ENCODE measurements at regions not wholly inside any gene's neighbourhood (a gene's known extent, or its start where the extent isn't known, plus 50 kb on each side); places are given as distances from the start of the nearest gene placed in this dataset.

DNA sequence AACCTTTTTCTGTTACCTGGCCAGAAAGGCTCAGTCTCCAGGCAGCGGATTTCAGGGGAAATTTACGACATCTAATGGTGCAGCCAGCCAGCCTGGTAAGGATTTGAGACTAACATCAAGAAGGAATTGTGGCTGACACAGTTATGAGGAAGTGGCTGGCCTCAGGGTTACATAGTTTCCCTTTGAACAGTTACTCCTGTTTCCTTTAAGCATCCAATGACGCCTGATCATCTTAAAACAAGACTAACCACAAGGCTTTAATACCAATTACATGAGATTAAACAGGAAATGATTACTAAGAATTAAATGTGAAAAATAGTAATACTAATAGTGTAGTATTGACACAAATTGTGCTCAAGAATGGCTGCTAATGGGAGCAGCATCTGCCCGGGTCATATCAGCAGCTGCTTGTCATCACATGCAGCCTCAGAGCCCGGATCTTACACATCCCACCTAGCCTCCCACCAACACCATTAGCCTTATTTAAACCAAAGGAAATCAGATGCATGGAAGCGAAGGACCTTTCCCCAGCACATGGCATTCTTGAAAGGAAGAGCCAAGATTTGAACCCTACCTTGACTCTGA lies 431.8 kb downstream of the PMP22 start:
- Mint-ChIP-seq H3K27me3 (peaks cover 0 to 10% (median 8%) of the 10 kb centered on the region in 3 donors), H3K4me1 (no peaks in the 10 kb centered on the region), H3K9me3 (peaks cover 0 to 6% (median 4%) of the 10 kb centered on the region in 7 donors), H3K4me3 (peak overlapping the region in 1 of 8 donors; percentile 15), H3K36me3 (no peaks in the 10 kb centered on the region), H3K27ac (no peak overlapping the region)
- DNase-seq (no peak), ATAC-seq (ENCODE audit: low read depth in 2 of 2) (no peak)

- Mint-ChIP-seq H3K27me3 (peaks cover 8 to 10% (median 9%) of the 10 kb centered on the region in 3 donors), H3K9me3 (peaks cover 0 to 6% (median 4%) of the 10 kb centered on the region in 7 donors), H3K4me1 (no peaks in the 10 kb centered on the region), H3K27ac (no peak overlapping the region), H3K36me3 (no peaks in the 10 kb centered on the region), H3K4me3 (no peak overlapping the region)
- ATAC-seq (ENCODE audit: low read depth in 2 of 2) (no peak), DNase-seq (no peak)
Observed at GRCh38 chr17:14831491-14831890, 433.6 kb downstream of the PMP22 start.

DNA sequence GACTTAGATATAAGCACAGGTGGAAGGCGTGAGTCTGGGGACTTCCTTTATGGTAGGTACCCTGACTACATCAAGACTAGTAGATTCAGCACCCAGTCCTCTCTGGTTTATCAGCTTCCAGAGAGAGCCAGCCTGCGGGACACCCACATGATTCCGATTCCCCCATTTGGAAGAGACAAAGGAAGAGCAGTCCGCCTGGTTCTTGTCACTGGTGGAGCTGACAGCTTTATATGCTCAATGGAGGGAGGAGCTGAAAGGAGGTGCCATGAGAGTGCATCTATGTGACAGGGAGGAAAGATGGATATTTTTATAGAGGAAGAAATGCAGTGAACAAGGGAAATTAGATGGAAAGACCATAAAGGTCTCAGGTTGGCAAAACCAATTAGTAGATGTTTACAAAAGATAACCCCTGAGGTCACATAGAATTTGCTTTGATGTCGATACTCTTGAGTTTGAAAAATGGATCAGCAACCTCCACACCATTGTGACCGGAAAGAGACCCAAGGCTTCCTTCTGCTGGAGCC lies 437.7 kb downstream of the PMP22 start:
- Mint-ChIP-seq H3K36me3 (peaks cover 6 to 9% of the 10 kb centered on the region in 2 donors), H3K4me3 (no peak overlapping the region), H3K9me3 (peaks cover 2 to 21% (median 11%) of the 10 kb centered on the region in 7 donors), H3K27ac (no peak overlapping the region), H3K27me3 (peaks cover 0 to 9% (median 5%) of the 10 kb centered on the region in 3 donors), H3K4me1 (no peaks in the 10 kb centered on the region)
- no peak for ATAC-seq (ENCODE audit: low read depth in 2 of 2)
- no peak for DNase-seq

- H3K9me3 Mint-ChIP-seq, result peaks cover 2 to 21% (median 11%) of the 10 kb centered on the region in 7 donors
- no peak overlapping the region for H3K27ac Mint-ChIP-seq
- H3K4me1 Mint-ChIP-seq, result no peaks in the 10 kb centered on the region
- ATAC-seq (ENCODE audit: low read depth in 2 of 2) (no peak), DNase-seq (no peak)
- peaks cover 6 to 9% of the 10 kb centered on the region in 2 donors for H3K36me3 Mint-ChIP-seq
- peaks cover 0 to 9% (median 5%) of the 10 kb centered on the region in 3 donors for H3K27me3 Mint-ChIP-seq
- H3K4me3 Mint-ChIP-seq, result no peak overlapping the region
Observed at GRCh38 chr17:14826358-14826757, 438.8 kb downstream of the PMP22 start.

DNA sequence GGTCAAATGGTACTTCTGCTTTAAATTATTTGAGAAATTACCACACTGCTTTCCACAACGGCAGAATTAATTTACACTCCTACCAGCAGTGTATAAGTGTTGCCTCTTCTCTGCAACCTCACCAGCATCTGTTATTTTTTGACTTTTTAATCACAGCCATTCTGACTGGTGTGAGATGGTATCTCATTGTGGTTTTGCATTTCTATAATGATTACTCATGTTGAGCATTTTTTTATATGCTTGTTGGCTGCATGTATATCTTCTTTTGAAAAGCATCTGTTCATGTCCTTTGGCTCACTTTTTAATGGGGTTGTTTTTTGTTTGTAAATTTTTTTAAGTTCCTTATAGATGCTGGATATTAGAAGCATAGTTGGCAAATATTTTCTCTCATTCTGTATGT lies 446.7 kb downstream of the PMP22 start:
- Mint-ChIP-seq H3K36me3 (no peaks in the 10 kb centered on the region), H3K4me3 (no peak overlapping the region), H3K27me3 (peaks cover 5 to 20% (median 19%) of the 10 kb centered on the region in 3 donors), H3K9me3 (peaks cover 0 to 6% (median 1%) of the 10 kb centered on the region in 7 donors), H3K4me1 (no peaks in the 10 kb centered on the region), H3K27ac (no peak overlapping the region)
- ATAC-seq (ENCODE audit: low read depth in 2 of 2), result no peak
- no peak for DNase-seq

DNA sequence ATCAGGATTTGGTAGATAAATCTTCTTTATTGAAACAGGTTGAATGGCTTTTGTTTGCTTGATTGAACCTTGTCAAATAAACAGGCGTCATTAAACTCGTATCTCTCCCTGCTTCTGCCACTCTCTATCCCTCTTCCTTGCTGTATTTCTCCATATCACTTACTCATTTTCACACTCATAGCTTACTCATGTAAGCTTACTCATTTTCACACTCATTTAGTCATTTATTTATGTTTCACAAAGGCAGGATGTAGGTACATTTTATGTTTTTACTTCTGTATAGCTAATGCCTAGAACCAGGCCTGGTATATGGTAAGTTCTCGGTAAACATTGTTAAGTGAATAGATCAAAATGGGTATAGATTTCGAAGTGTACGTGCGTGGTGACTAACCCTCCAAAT lies 450.0 kb downstream of the PMP22 start:
- H3K4me3 Mint-ChIP-seq, result no peak overlapping the region
- H3K4me1 Mint-ChIP-seq, result no peaks in the 10 kb centered on the region
- H3K36me3 Mint-ChIP-seq, result no peaks in the 10 kb centered on the region
- DNase-seq, result no peak
- H3K27me3 Mint-ChIP-seq, result peaks cover 7 to 25% (median 20%) of the 10 kb centered on the region in 3 donors
- peaks cover 0 to 10% (median 0%) of the 10 kb centered on the region in 7 donors for H3K9me3 Mint-ChIP-seq
- H3K27ac Mint-ChIP-seq, result no peak overlapping the region
- no peak for ATAC-seq (ENCODE audit: low read depth in 2 of 2)

GRCh38 chr17:14813649-14814370 lies 451.3 kb downstream of the PMP22 start:
- H3K27ac Mint-ChIP-seq, result no peak overlapping the region
- peaks cover 7 to 22% (median 20%) of the 10 kb centered on the region in 3 donors for H3K27me3 Mint-ChIP-seq
- H3K4me1 Mint-ChIP-seq, result no peaks in the 10 kb centered on the region
- peak; percentile 9 for DNase-seq
- H3K36me3 Mint-ChIP-seq, result no peaks in the 10 kb centered on the region
- no peak overlapping the region for H3K4me3 Mint-ChIP-seq
- ATAC-seq (ENCODE audit: low read depth in 2 of 2), result peak in 1 of 2 donors; percentile 21
- peaks cover 0 to 17% (median 4%) of the 10 kb centered on the region in 7 donors for H3K9me3 Mint-ChIP-seq

DNA sequence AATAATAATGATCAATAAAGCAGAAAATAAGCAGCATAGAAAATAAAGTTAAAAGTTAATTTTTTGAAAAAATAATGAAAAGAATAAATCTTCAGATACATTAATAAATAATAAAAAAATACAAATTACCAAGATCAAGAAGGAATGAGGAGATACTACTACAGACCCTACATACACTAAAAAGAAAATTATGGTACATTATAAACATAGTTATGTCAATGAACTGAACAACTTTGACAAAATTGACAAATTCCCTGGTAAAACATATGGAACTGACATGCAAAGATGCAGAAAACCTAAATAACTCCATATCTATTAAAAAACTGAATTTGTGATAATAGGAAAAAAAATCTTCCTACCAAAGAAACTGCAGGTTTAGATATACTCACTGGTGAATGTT lies 456.7 kb downstream of the PMP22 start:
- DNase-seq, result no peak
- Mint-ChIP-seq H3K27ac (no peak overlapping the region), H3K4me3 (no peak overlapping the region), H3K27me3 (peaks cover 8 to 21% (median 10%) of the 10 kb centered on the region in 3 donors), H3K9me3 (peaks cover 4 to 27% (median 15%) of the 10 kb centered on the region in 7 donors), H3K36me3 (peaks cover 0 to 9% of the 10 kb centered on the region in 2 donors), H3K4me1 (no peaks in the 10 kb centered on the region)
- no peak for ATAC-seq (ENCODE audit: low read depth in 2 of 2)

DNA sequence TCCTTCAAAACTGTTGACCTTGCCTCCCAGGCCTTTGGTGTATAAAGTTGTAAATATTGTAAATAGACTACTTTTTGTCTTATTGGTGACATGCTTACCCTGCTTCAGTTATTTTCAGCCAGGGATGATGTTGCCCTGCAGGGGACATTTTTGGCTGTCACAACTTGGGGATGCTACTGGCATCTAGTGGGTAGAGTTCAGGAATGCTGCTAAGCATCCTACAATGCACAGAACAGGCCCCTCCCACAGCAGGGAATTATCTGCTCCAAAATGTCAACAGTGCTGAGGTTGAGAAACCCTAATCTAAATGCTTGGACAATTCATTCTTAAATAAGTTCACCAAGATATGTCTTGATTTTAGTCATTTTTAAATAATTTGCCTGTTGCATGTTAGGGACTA lies 459.8 kb downstream of the PMP22 start:
- H3K9me3 Mint-ChIP-seq, result peaks cover 5 to 31% (median 15%) of the 10 kb centered on the region in 7 donors

GRCh38 chr17:14803826-14804225 lies 461.3 kb downstream of the PMP22 start:
- no peaks in the 10 kb centered on the region for H3K4me1 Mint-ChIP-seq
- peaks cover 5 to 27% (median 13%) of the 10 kb centered on the region in 7 donors for H3K9me3 Mint-ChIP-seq
- H3K27ac Mint-ChIP-seq, result no peak overlapping the region
- no peak overlapping the region for H3K4me3 Mint-ChIP-seq
- H3K27me3 Mint-ChIP-seq, result peaks cover 25 to 33% (median 27%) of the 10 kb centered on the region in 3 donors
- H3K36me3 Mint-ChIP-seq, result peaks cover 0 to 18% of the 10 kb centered on the region in 2 donors
- DNase-seq, result no peak
- ATAC-seq (ENCODE audit: low read depth in 2 of 2), result no peak

More for the DNA sequence above, 459.8 kb downstream of the PMP22 start:
- no peak for DNase-seq
- ATAC-seq (ENCODE audit: low read depth in 2 of 2), result no peak
- Mint-ChIP-seq H3K4me3 (no peak overlapping the region), H3K36me3 (peaks cover 0 to 14% of the 10 kb centered on the region in 2 donors), H3K4me1 (no peaks in the 10 kb centered on the region), H3K27ac (no peak overlapping the region), H3K27me3 (peaks cover 17 to 30% (median 22%) of the 10 kb centered on the region in 3 donors)

- Mint-ChIP-seq H3K36me3 (peaks cover 0 to 10% of the 10 kb centered on the region in 2 donors), H3K4me3 (no peak overlapping the region), H3K27me3 (peaks cover 54 to 57% (median 55%) of the 10 kb centered on the region in 3 donors), H3K9me3 (peaks cover 0 to 6% (median 2%) of the 10 kb centered on the region in 7 donors), H3K4me1 (no peaks in the 10 kb centered on the region), H3K27ac (no peak overlapping the region)
- ATAC-seq (ENCODE audit: low read depth in 2 of 2) (no peak), DNase-seq (no peak)
Observed at GRCh38 chr17:14797801-14798200, 467.3 kb downstream of the PMP22 start.

DNA sequence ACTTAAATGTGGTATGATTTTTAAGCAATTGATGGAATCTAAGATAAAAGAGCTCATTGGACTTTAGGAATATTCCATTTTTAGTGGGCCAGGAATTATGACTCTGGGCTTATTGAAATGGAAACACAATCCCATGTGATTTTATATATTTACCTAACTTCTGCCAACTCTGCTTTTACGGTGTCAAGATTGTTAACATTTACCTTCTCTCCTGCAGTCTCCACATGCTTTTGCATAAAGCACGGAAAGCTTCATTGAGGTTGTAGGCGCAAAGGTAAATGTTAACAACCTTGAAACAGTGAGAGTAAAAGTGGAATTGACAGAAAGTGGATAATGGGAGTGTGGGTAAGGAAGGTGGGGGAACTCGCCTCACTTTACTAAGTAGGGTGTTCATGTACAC lies 468.1 kb downstream of the PMP22 start:
- ATAC-seq (ENCODE audit: low read depth in 2 of 2), result no peak
- H3K9me3 Mint-ChIP-seq, result peaks cover 0 to 6% (median 2%) of the 10 kb centered on the region in 7 donors
- no peak overlapping the region for H3K4me3 Mint-ChIP-seq
- H3K27me3 Mint-ChIP-seq, result peaks cover 52 to 60% (median 54%) of the 10 kb centered on the region in 3 donors
- H3K36me3 Mint-ChIP-seq, result peaks cover 0 to 10% of the 10 kb centered on the region in 2 donors
- DNase-seq, result no peak
- no peak overlapping the region for H3K27ac Mint-ChIP-seq
- H3K4me1 Mint-ChIP-seq, result peaks cover 0 to under 1% (median 0%) of the 10 kb centered on the region in 3 donors

GRCh38 chr17:14794961-14795360 lies 470.2 kb downstream of the PMP22 start:
- Mint-ChIP-seq H3K4me3 (no peak overlapping the region), H3K36me3 (no peaks in the 10 kb centered on the region), H3K9me3 (peaks cover 0 to 2% (median 0%) of the 10 kb centered on the region in 7 donors), H3K27me3 (peaks cover 50 to 58% (median 54%) of the 10 kb centered on the region in 3 donors), H3K27ac (no peak overlapping the region), H3K4me1 (peaks cover 12% of the 10 kb centered on the region in 3 donors)
- DNase-seq (no peak), ATAC-seq (ENCODE audit: low read depth in 2 of 2) (no peak)
